SJCRH30 (cell line): ENCODE measurements at regions not wholly inside any gene's neighbourhood (a gene's known extent, or its start where the extent isn't known, plus 50 kb on each side); places are given as distances from the start of the nearest gene placed in this dataset.
"Not testable (repeated sequence)": the region's sequence is repeated elsewhere in the genome, so short reads cannot be mapped to it uniquely, and the experiment has no call there.

Experiments used
- DNase-seq, 2 experiments: peaks; one replicate each; pipeline ENCODE4 v3.0.0-alpha.2; 2015 to 2020
- H3K27ac ChIP-seq: fragments of 250-450 bp; sonication (Bioruptor Pico); 2 replicates; pipeline ENCODE4 v1.5.1; 2020; ENCODE audit warnings: mild to moderate bottlenecking, moderate library complexity
- H3K27me3 ChIP-seq: fragments of 250-450 bp; sonication (Bioruptor Pico); 2 replicates; pipeline ENCODE4 v1.5.1; 2020; ENCODE audit warnings: mild to moderate bottlenecking, moderate library complexity
- H3K36me3 ChIP-seq: fragments of 250-450 bp; sonication (Bioruptor Pico); 2 replicates; pipeline ENCODE4 v1.5.1; 2020; ENCODE audit warnings: mild to moderate bottlenecking, moderate library complexity
- H3K4me1 ChIP-seq: fragments of 250-450 bp; sonication (Bioruptor Pico); 2 replicates; pipeline ENCODE4 v1.5.1; 2020; ENCODE audit warnings: mild to moderate bottlenecking, moderate library complexity
- H3K4me3 ChIP-seq: fragments of 250-450 bp; sonication (Bioruptor Pico); 2 replicates; pipeline ENCODE4 v1.5.1; 2020; ENCODE audit warnings: mild to moderate bottlenecking, moderate library complexity
- H3K9me3 ChIP-seq: fragments of 250-450 bp; sonication (Bioruptor Pico); replicated peaks from 2 replicates; pipeline ENCODE4 v1.5.1; 2020; ENCODE audit warnings: mild to moderate bottlenecking, moderate library complexity

DNA sequence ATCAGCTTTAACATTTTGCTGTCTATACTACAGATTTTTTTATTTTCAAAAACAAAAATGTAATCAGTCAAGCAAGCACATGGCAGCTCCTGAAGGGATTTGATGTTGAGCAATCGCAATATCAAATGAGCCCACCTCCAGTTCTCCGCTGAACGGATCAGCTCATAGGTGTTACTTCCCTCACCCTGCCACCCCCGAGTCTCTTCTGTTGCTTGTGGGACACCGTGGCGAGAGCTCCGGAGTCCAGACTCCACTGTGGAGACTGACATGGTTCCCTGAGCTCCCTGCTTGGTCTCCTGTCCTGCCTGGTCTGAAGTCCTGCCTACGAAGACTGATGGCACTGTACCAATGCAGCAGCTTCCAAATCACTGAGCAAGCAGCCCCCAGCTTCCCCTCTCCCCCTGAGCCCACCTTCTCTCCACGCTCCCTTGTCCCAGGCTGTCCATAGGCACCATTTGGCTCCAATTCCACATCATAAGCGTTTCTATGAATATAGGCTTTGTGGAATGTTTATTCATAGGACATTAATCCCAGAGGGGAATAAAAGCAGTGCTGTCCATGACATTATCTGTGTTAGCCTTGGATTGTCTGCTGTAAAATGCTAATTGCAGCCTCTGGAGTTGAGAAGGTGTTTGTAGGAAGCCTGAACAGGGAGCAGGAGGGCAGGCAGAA, 162.2 kb downstream of the LY86 start:
- H3K27ac ChIP-seq = no peak overlapping the region
- H3K36me3 ChIP-seq = no peaks in the 10 kb centered on the region
- no peaks in the 10 kb centered on the region for H3K9me3 ChIP-seq
- no peaks in the 10 kb centered on the region for H3K4me1 ChIP-seq
- H3K27me3 ChIP-seq = no peaks in the 10 kb centered on the region
- H3K4me3 ChIP-seq = no peak overlapping the region
- no peak for DNase-seq

DNA sequence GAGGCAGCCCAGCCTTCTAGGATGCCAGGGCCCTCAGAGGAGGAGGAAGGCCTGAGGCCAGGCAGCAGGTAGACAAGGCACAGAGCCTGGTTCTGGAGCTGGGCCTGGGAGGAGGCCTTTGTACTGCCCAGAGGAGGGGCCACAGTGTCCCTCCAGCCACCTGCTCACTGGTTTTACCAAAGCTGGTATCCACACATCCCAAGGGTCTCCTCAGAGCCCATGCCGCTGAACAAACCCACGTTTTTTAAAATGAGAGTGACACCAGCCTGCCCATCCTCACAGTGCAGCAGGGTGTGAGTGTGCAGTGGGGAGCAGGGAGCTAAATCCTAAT, 162.7 kb downstream of the LY86 start:
- H3K4me1 ChIP-seq = no peaks in the 10 kb centered on the region
- H3K27me3 ChIP-seq = no peaks in the 10 kb centered on the region
- H3K27ac ChIP-seq = no peak overlapping the region
- no peak overlapping the region for H3K4me3 ChIP-seq
- no peaks in the 10 kb centered on the region for H3K36me3 ChIP-seq
- no peaks in the 10 kb centered on the region for H3K9me3 ChIP-seq
- no peak for DNase-seq

DNA sequence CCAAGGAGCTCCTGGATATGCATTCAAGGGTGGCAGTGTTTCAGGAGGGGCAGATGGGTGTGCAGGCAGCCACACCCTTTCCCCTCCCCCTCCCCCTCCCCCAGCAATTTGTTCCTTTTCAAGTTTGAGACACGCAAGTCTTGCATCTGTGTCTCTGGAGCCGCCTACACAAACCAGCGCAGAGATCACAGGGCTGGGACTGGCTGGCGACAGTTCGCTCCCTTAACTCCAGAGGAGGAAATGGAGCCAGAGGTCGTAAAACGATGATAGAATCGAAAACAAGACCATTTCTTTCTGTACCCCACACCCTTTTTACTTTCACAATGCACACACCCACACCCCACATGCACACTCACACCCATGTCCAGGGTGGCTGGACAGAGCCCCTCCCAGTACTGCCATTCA, 163.1 kb downstream of the LY86 start:
- no peak overlapping the region for H3K27ac ChIP-seq
- H3K9me3 ChIP-seq = no peaks in the 10 kb centered on the region
- no peaks in the 10 kb centered on the region for H3K4me1 ChIP-seq
- H3K27me3 ChIP-seq = no peaks in the 10 kb centered on the region
- no peaks in the 10 kb centered on the region for H3K36me3 ChIP-seq
- no peak overlapping the region for H3K4me3 ChIP-seq
- DNase-seq = no peak

DNA sequence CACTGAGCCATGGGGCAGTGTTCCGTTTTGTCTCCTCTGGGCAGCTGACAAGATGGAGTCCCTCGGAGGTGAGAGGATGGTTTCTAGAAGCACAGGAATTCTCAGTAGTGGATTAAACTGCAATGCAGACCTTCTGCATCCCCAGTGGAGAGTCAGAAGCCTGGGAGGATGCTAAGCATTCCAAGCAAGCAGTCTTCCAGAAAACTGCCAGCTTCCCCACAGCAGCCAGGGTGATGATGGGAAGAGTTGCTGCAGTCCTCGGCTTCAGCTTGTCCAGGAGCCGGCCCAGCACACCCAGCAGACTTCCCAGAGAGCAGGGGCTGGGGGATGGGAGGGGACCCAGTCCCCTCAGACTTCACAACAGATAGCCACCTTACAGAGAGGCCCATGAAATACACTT, 163.6 kb downstream of the LY86 start:
- no peak overlapping the region for H3K27ac ChIP-seq

DNA sequence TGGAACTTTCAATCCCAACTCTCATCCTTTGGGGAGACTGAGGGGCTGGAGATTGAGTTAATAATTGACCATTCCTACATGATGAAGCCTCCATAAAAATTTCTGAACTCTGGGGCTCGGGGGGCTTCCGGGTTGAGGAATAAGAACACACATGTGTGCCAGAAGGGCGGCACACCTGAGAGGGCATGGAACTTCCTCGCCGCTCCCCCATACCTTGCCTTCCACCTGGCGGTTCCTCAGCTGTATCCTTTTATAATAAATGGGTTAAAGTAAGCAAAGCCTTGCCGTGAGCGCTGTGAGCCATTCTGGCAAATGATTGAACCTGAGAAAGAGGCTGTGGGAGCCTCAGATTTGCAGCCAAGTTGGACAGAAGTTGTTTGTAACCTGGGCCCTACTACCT, 164.8 kb downstream of the LY86 start:
- Histone ChIP-seq H3K4me3 (no peak overlapping the region), H3K27me3 (no peaks in the 10 kb centered on the region), H3K9me3 (no peaks in the 10 kb centered on the region), H3K4me1 (no peaks in the 10 kb centered on the region), H3K36me3 (no peaks in the 10 kb centered on the region), H3K27ac (no peak overlapping the region)
- no peak for DNase-seq

More for the DNA sequence above, 163.6 kb downstream of the LY86 start:
- H3K27me3 ChIP-seq = no peaks in the 10 kb centered on the region
- no peaks in the 10 kb centered on the region for H3K36me3 ChIP-seq
- H3K9me3 ChIP-seq = no peaks in the 10 kb centered on the region
- no peaks in the 10 kb centered on the region for H3K4me1 ChIP-seq
- no peak overlapping the region for H3K4me3 ChIP-seq
- no peak for DNase-seq

DNA sequence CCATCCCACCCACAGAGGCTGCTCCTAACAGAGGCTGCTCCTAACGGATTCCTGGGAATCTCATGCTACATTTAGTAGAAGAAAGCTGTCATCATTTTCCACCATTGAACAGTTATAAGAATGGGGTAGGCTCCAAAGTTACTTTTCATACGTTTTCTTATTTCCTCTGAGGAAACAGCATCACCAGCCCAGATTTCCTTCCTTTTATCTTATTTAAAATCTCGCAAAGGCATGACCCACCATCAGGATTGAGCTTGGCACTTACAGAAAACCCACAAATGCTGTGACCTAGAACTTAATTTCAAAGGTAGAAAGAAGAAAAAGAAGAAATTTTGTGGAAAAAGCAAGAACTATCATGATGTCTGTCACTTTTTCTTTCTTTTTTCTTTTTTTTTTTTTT, 168.0 kb downstream of the LY86 start:
- Histone ChIP-seq H3K4me3 (no peak overlapping the region), H3K27me3 (no peaks in the 10 kb centered on the region), H3K36me3 (no peaks in the 10 kb centered on the region), H3K27ac (no peak overlapping the region), H3K9me3 (no peaks in the 10 kb centered on the region), H3K4me1 (no peaks in the 10 kb centered on the region)
- DNase-seq = no peak

DNA sequence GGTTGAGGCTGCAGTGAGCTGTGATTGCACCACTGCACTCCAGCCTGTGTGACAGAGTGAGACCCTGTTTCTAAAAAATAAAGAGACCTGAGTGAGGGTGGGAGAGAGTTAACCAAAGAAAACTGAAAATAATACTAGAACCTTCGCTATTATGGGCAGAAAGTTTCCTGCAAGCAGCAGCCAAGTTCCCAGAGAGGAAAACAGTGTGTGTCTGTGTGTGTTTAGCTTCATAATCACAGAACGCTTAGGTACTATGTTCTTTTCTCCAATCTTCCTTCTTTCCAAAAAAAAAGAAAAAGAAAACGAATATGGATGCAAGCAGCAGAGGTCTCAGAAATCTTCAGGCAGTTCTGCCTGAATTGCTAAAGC, 170.0 kb downstream of the LY86 start:
- Histone ChIP-seq H3K4me1 (no peaks in the 10 kb centered on the region), H3K36me3 (no peaks in the 10 kb centered on the region), H3K27me3 (no peaks in the 10 kb centered on the region), H3K4me3 (no peak overlapping the region), H3K9me3 (no peaks in the 10 kb centered on the region), H3K27ac (no peak overlapping the region)
- no peak for DNase-seq

DNA sequence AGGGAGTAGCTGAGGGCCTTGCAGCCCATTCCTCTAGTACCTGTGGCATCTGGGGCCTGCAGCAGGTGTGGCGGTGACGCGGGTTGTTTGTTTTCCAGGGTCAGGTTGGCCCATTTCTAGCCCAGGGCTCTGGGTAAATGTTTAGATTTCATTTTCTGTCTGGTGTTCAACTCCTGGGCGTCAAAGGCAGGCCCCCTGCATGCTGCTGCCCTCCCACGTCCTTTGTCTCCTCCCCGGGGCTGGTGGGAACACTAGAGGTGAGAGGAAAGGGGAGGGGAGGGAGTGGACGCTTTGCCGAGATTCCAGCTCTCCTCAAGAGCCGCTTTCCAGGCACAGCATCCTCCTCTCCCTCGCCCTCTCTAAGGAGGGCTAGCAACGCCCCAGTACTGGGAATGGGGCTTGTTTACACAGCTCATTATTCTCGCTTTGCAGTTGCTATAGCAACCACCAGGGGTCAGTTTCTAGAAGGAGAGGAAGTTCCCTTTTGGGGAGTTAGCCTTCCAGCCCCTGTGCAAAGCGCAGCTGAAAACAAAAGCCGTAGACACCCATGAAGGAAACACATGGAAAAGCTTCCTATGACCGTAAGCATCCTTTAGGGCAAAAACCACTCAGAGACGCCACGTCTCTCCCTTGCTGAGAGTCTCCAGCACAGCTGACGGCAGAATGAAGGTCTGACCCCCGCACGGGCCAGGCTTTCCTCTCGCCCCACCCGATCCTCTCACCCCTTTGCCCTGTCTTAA, 170.6 kb downstream of the LY86 start:
- H3K36me3 ChIP-seq = no peaks in the 10 kb centered on the region
- no peak overlapping the region for H3K4me3 ChIP-seq
- peak; percentile 54 to 71 for DNase-seq
- H3K27me3 ChIP-seq = no peaks in the 10 kb centered on the region
- no peak overlapping the region for H3K27ac ChIP-seq
- H3K4me1 ChIP-seq = no peaks in the 10 kb centered on the region
- H3K9me3 ChIP-seq = no peaks in the 10 kb centered on the region

DNA sequence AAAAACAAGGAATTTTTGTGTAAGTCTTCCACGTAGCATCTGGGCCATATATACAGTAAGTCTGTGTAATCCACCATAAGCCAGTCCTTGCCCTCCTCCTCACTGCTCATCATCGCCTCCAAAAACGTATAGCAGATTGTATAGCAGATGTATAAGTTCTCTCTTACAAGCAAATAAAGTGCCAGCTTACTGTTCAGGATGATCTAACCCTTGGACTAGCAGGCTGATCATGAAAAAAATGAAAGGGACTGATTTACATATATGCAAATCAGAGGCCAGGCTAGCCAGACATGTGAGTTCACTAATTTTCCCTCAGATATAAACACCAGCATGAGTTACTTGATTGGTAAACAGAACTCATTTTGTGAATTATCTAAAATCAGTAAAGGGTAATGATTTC, 171.5 kb downstream of the LY86 start:
- H3K27me3 ChIP-seq = no peaks in the 10 kb centered on the region
- no peaks in the 10 kb centered on the region for H3K9me3 ChIP-seq
- H3K4me3 ChIP-seq = no peak overlapping the region
- no peak for DNase-seq
- H3K36me3 ChIP-seq = no peaks in the 10 kb centered on the region
- H3K4me1 ChIP-seq = no peaks in the 10 kb centered on the region
- H3K27ac ChIP-seq = no peak overlapping the region

DNA sequence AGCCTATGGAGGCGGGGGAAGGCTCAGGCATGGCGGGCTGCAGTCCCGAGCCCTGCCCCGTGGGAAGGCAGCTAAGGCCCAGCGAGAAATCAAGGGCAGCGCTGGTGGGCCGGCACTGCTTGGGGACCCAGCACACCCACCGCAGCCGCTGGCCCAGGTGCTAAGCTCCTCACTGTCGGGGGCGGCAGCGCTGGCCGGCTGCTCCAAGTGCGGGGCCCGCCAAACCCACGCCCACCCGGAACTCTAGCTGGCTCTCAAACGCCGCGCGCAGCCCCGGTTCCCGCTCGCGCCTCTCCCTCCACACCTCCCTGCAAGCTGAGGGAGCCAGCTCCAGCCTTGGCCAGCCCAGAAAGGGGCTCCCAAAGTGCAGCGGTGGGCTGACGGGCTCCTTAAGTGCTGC, 174.0 kb downstream of the LY86 start:
- H3K27ac ChIP-seq, H3K36me3 ChIP-seq, H3K9me3 ChIP-seq, H3K27me3 ChIP-seq, H3K4me3 ChIP-seq, H3K4me1 ChIP-seq, DNase-seq: not testable (repeated sequence)

DNA sequence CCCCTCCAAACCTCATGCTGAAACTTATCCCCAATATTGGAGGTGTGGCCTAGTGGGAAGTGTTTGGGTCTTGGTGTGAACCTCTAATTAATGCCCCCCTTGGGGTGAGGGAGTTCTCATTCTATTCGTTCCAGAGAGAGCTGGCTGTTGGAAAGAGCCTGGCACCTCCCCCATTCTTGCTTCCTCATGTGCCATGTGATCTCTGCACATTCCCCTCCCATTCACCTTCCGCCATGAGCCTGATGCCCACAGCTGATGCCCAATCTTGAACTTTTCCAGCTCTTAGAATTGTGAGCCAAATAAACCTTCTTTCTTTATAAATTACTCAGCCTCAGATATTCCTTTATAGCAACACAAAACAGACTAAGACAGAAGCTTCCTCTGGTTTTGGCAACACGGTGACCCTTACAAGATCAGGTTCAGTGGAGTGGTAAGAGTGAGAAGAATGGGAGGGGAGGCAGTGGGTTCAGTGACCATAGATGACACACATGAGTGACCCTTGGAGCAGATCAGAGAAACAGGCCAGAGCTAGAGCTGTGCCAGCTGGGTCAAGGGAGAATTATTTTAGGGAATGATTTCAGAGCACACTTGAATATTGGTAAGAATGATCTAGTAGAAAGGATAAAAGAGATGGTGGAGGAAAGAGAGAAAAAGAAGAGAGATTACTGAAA, 176.4 kb downstream of the LY86 start:
- H3K27me3 ChIP-seq = no peaks in the 10 kb centered on the region
- H3K27ac ChIP-seq = no peak overlapping the region
- H3K9me3 ChIP-seq = no peaks in the 10 kb centered on the region
- no peaks in the 10 kb centered on the region for H3K36me3 ChIP-seq
- no peak for DNase-seq
- H3K4me3 ChIP-seq = no peak overlapping the region
- no peaks in the 10 kb centered on the region for H3K4me1 ChIP-seq

DNA sequence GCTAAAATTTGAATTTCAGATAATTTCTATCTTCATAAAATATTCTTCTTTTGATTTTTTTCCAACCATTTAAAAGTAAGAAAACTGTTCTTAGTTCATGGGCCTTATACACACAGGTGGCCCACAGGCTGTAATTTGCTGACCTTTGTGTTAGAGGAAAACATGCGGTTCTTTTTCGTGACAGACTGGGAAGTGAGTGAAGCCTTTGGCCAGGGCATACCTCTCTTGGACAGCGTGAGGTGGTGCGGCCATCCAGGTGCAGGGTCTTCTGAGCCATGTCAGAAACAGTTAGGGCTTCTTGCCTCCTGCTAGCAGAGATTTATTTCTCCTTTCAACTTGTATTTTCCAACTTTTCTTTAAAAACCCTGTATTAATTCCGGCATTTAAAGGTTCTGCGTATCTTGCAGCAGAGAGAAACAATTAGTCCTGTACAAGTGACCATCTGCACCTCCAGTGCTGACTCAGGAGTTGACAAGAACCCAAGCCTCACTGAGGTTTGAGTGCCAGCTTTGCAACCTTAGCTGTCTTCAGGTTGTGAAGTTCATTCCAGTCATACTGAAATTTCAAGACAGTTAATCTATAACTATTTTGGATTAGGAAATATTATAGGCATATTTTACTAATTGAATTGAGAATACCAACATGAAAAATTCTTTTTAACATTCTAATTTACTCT, 177.8 kb downstream of the LY86 start:
- H3K36me3 ChIP-seq = no peaks in the 10 kb centered on the region
- H3K27ac ChIP-seq = no peak overlapping the region
- H3K27me3 ChIP-seq = no peaks in the 10 kb centered on the region
- no peaks in the 10 kb centered on the region for H3K9me3 ChIP-seq
- no peak for DNase-seq
- H3K4me1 ChIP-seq = no peaks in the 10 kb centered on the region
- H3K4me3 ChIP-seq = no peak overlapping the region

DNA sequence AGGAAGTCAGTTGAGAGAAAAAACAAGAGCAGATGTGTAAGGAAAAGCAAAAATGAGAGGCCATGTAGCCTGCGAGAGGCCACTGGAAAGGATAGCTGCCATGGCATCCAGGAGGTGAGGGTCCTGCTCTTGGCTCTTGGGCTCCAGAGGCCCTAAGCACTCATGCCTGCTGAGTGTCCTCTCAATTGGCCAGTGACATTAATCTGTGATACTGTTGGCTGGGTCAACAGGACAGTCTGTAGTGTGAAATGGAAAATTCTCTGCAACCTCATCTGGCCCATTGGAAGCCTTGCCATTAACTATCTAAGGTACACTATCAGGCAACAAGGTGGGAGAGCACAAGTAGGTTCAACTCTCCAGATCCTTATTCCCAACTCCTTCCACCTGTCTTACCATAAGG, 180.9 kb downstream of the LY86 start:
- no peaks in the 10 kb centered on the region for H3K4me1 ChIP-seq
- no peaks in the 10 kb centered on the region for H3K9me3 ChIP-seq
- no peak for DNase-seq
- H3K27me3 ChIP-seq = no peaks in the 10 kb centered on the region
- H3K4me3 ChIP-seq = no peak overlapping the region
- H3K27ac ChIP-seq = no peak overlapping the region
- H3K36me3 ChIP-seq = no peaks in the 10 kb centered on the region

DNA sequence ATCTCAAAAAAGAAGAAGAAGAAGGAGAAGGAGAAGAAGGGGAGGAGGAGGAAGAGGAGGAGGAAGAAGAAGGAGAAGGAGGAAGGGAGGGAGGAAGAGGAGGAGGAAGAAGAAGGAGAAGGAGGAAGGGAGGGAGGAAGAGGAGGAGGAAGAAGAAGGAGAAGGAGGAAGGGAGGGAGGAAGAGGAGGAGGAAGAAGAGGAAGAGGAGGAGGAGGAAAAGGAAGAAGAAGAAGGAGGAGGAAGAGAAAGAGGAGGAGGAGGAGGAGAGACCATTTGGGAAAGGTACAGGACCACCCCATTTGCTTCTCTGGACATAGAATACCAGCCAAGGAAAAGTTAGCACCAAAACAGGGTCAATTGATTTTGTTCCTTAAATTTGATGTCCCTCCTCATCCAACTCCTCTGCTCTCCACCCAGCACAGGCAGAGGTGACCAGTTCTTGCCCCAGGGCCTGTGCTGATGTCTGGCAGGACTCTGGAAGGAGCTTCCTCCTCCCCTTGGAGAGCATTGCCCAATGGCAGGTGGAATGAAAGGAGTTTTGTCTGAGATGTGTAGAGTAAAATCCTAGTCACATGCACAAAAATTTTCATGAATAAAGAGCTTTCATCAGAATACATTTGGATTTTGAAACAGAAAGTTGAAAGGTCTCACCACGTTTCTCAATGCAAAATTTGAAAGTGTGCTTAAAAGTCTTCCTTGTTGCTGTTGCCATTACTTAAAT, 182.9 kb downstream of the LY86 start:
- H3K36me3 ChIP-seq = no peaks in the 10 kb centered on the region
- no peak overlapping the region for H3K27ac ChIP-seq
- no peak overlapping the region for H3K4me3 ChIP-seq
- H3K9me3 ChIP-seq = no peaks in the 10 kb centered on the region
- H3K4me1 ChIP-seq = no peaks in the 10 kb centered on the region
- H3K27me3 ChIP-seq = no peaks in the 10 kb centered on the region
- no peak for DNase-seq

DNA sequence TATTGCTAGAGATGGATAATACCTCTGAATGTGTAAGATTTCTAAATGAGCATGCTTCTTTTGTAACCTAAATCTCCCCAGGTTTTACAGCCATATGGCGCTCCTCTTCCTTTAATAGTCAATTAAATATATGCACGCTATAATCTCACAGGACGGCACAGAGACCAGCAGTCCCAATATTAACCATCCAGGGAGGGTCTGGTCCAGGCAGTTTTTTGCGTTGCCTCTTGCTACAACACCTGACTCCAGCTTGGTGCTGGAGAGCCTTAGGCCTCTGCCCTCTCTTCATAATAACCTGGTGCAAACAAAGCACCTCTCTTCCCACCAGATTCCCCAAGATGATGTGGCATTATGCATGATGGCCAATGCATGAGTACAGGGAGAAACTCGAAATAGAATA, 183.4 kb downstream of the LY86 start:
- no peak for DNase-seq
- H3K4me3 ChIP-seq = no peak overlapping the region
- H3K36me3 ChIP-seq = no peaks in the 10 kb centered on the region
- no peaks in the 10 kb centered on the region for H3K27me3 ChIP-seq
- H3K27ac ChIP-seq = no peak overlapping the region
- H3K4me1 ChIP-seq = no peaks in the 10 kb centered on the region
- no peaks in the 10 kb centered on the region for H3K9me3 ChIP-seq
